ENCODE measurements at regions not wholly inside any gene's neighbourhood (a gene's known extent, or its start where the extent isn't known, plus 50 kb on each side); places are given as distances from the start of the nearest gene placed in this dataset.

- Histone ChIP-seq H3K4me3 (no peak overlapping the region), H3K27ac (no peak overlapping the region), H3K9me3 (peaks cover 0 to 1% of the 10 kb centered on the region in 2 donors), H3K27me3 (no peaks in the 10 kb centered on the region), H3K4me1 (no peaks in the 10 kb centered on the region), H3K36me3 (no peaks in the 10 kb centered on the region)
- intact Hi-C loops (cut with DNase I; ENCODE audit: low total_unique reads): no loop called here
- no peak for TF ChIP-seq CTCF (IDR thresholded peaks at IDR 0.05)
- TF ChIP-seq POLR2A (IDR thresholded peaks at IDR 0.05): no peak
- no peak for TF ChIP-seq POLR2AphosphoS5 (IDR thresholded peaks at IDR 0.05)
- TF ChIP-seq EP300 (IDR thresholded peaks at IDR 0.05; ENCODE audit: low read depth): no peak
- in situ Hi-C loops (cut with MboI; ENCODE audit: low pct_ligation_motif_present in 1 of 4, low pct_unique_long_range_greater_than_20kb in 1 of 4, low sequenced_read_pairs in 3 of 4): no loop called here
- DNase-seq: no peak
- 27% methylated on average over 2 of the region's 2 CpGs; no CpG with 5 or more reads in 1 of the 2 donors for WGBS, 2 donors (ENCODE audit: low coverage in 1 of 2)
Measured at GRCh38 chr19:29396925-29397324, 128.9 kb upstream of the VSTM2B start.

- no peak overlapping the region for H3K27ac ChIP-seq
- H3K4me3 ChIP-seq: no peak overlapping the region
- H3K27me3 ChIP-seq: no peaks in the 10 kb centered on the region
- no peaks in the 10 kb centered on the region for H3K9me3 ChIP-seq
- DNase-seq: no peak
- no peaks in the 10 kb centered on the region for H3K4me1 ChIP-seq
- in situ Hi-C loops (cut with MboI; ENCODE audit: low pct_ligation_motif_present in 1 of 4, low pct_unique_long_range_greater_than_20kb in 1 of 4, low sequenced_read_pairs in 3 of 4) (no loop called here), intact Hi-C loops (cut with DNase I; ENCODE audit: low total_unique reads) (no loop called here)
- TF ChIP-seq CTCF (IDR thresholded peaks at IDR 0.05): no peak
- TF ChIP-seq EP300 (IDR thresholded peaks at IDR 0.05; ENCODE audit: low read depth): no peak
- TF ChIP-seq POLR2AphosphoS5 (IDR thresholded peaks at IDR 0.05): no peak
- TF ChIP-seq POLR2A (IDR thresholded peaks at IDR 0.05): no peak
- WGBS, 2 donors (ENCODE audit: low coverage in 1 of 2): 67% methylated on average over 7 of the region's 7 CpGs; no CpG with 5 or more reads in 1 of the 2 donors
- H3K36me3 ChIP-seq: no peaks in the 10 kb centered on the region
Measured at GRCh38 chr19:29397748-29398147, 128.0 kb upstream of the VSTM2B start.

DNA sequence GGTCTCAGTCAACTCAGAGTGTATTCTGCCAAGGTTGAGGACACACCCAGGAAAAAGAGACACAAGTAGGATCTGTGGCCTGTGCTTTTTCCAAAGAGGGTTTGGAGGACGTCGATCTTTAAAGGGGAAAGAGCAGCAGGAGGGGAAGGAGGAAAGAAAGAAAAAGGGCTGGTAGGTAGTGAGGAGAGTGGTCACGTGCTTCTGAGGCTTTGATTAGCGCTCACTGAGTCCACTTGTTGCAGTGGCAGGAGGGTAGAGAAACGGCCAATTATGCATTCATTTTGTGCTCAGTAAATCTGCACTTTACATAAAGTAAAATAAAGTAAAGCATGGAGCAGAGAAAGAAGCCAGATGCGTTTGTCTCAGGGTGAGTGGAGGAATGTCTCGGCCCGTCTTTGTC lies 126.0 kb upstream of the VSTM2B start:
- H3K27ac ChIP-seq: no peak overlapping the region
- H3K4me1 ChIP-seq: peaks cover 0 to 3% (median under 1%) of the 10 kb centered on the region in 4 donors
- H3K4me3 ChIP-seq: no peak overlapping the region
- H3K36me3 ChIP-seq: no peaks in the 10 kb centered on the region
- DNase-seq: no peak
- intact Hi-C loops (cut with DNase I; ENCODE audit: low total_unique reads): no loop called here
- no peaks in the 10 kb centered on the region for H3K9me3 ChIP-seq
- no peaks in the 10 kb centered on the region for H3K27me3 ChIP-seq
- in situ Hi-C loops (cut with MboI; ENCODE audit: low pct_ligation_motif_present in 1 of 4, low pct_unique_long_range_greater_than_20kb in 1 of 4, low sequenced_read_pairs in 3 of 4): no loop called here
- WGBS, 2 donors (ENCODE audit: low coverage in 1 of 2): 49 to 60% methylated on average over 8 of the region's 8 CpGs
- TF ChIP-seq CTCF (IDR thresholded peaks at IDR 0.05): no peak
- TF ChIP-seq POLR2AphosphoS5 (IDR thresholded peaks at IDR 0.05): no peak
- TF ChIP-seq POLR2A (IDR thresholded peaks at IDR 0.05): no peak
- no peak for TF ChIP-seq EP300 (IDR thresholded peaks at IDR 0.05; ENCODE audit: low read depth)

DNA sequence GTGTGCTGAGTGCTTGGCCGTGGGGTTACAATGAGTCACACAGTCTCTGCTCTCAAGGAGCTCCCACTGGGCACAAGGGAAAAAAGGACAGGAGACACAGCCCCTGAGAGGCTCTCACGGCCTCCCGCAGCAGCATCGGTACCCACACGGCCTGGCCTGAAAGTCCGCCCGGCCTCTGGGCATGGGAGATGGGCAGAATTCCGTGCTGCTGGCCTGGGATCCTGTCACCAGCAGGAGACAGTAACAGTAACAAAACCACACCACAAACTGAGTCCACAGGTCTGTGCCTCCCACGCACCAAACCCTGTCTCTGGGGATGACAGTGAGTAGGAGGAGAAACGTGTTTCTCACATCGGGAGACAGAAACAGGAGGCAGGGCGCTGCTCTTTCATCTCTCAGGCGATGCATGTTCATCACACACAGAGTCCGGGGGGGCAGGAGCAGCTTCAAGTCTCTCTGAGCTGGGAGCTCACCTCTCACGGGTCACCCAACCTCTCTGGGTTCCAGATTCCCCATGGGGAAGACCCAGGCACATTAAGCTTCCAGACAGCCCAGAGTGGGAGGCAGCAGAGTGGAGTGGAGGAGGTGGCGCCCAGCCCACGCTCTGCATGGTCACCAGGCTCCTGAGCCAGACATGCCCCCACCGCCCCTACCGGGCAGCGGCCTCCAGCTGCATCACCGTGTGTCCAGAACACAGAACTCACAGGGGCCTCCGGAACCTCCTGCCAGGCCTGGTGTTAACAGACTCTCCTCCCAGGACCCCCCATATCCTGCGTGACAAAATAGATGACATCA lies 124.7 kb upstream of the VSTM2B start:
- WGBS, 2 donors (ENCODE audit: low coverage in 1 of 2): 84% methylated on average over 23 of the region's 23 CpGs; no CpG with 5 or more reads in 1 of the 2 donors
- Histone ChIP-seq H3K36me3 (no peaks in the 10 kb centered on the region), H3K27ac (no peak overlapping the region), H3K4me1 (peaks cover 0 to 9% (median 3%) of the 10 kb centered on the region in 4 donors), H3K9me3 (no peaks in the 10 kb centered on the region), H3K4me3 (no peak overlapping the region), H3K27me3 (no peaks in the 10 kb centered on the region)
- TF ChIP-seq POLR2A (IDR thresholded peaks at IDR 0.05) (no peak), POLR2AphosphoS5 (IDR thresholded peaks at IDR 0.05) (no peak), EP300 (IDR thresholded peaks at IDR 0.05; ENCODE audit: low read depth) (no peak), CTCF (IDR thresholded peaks at IDR 0.05) (no peak)
- intact Hi-C loops (cut with DNase I; ENCODE audit: low total_unique reads): no loop called here
- DNase-seq: no peak
- in situ Hi-C loops (cut with MboI; ENCODE audit: low pct_ligation_motif_present in 1 of 4, low pct_unique_long_range_greater_than_20kb in 1 of 4, low sequenced_read_pairs in 3 of 4): no loop called here
